NB4 (cell line): ENCODE measurements at regions not wholly inside any gene's neighbourhood (a gene's known extent, or its start where the extent isn't known, plus 50 kb on each side); places are given as distances from the start of the nearest gene placed in this dataset.

Source experiments
- DNase-seq: peaks from one replicate; pipeline ENCODE4 v3.0.0; 2010; ENCODE audit warnings: low read depth
- H3K4me3 ChIP-seq: one replicate; pipeline ENCODE4 v1.5.1; 2011; ENCODE audit warnings: mild to moderate bottlenecking, low read depth, low read length, moderate library complexity
- CTCF ChIP-seq: IDR thresholded peaks from one replicate; pipeline ENCODE4 v1.5.1; 2012; ENCODE audit warnings: low read depth, low read length
- MAX ChIP-seq: IDR thresholded peaks from 2 replicates; pipeline ENCODE4 v1.6.1; 2011; ENCODE audit warnings: low read depth, low read length
- MYC ChIP-seq: IDR thresholded peaks from 2 replicates; pipeline ENCODE4 v1.6.1; 2011; ENCODE audit warnings: low read depth, low read length
- POLR2A ChIP-seq: IDR thresholded peaks from 2 replicates; pipeline ENCODE4 v1.6.1; 2011; ENCODE audit warnings: mild to moderate bottlenecking; ENCODE audit not compliant: insufficient read length; ENCODE audit errors: extremely low read depth

DNA sequence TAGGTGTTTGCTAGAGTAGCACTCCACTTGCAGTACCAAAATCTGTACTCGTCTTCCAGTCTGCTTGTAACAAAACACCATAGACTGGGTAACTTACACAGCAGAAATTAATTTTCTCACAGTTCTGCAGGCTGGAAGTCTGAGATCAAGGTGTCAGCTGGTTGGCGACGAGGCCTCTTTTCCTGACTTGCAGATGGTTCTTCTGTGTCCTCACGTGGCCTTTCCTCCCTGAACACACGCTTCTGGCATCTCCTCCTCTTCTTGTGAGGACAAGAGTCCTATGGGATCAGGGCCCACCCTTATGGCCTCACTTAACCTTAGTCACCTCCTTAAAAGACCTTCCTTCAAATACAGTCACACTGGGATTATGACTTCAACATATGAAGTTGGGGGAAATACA is 493.5 kb upstream of the MYT1L start:
- H3K4me3 ChIP-seq, result no peak overlapping the region
- no peak for TF ChIP-seq MYC
- TF ChIP-seq CTCF, result no peak
- no peak for TF ChIP-seq POLR2A
- TF ChIP-seq MAX, result no peak
- no peak for DNase-seq

GRCh38 chr2:2823061-2823753 is 492.1 kb upstream of the MYT1L start:
- no peak overlapping the region for H3K4me3 ChIP-seq
- DNase-seq, result no peak
- no peak for TF ChIP-seq MYC
- no peak for TF ChIP-seq POLR2A
- TF ChIP-seq CTCF, result no peak
- TF ChIP-seq MAX, result no peak

- TF ChIP-seq CTCF (no peak), POLR2A (no peak), MAX (no peak), MYC (no peak)
- no peak overlapping the region for H3K4me3 ChIP-seq
- no peak for DNase-seq
These were observed 491.1 kb upstream of the MYT1L start for GRCh38 chr2:2822143-2822542.

- DNase-seq, result no peak
- TF ChIP-seq MYC (no peak), POLR2A (no peak), MAX (no peak), CTCF (no peak)
- no peak overlapping the region for H3K4me3 ChIP-seq
These were observed 481.6 kb upstream of the MYT1L start for GRCh38 chr2:2812648-2813047.

DNA sequence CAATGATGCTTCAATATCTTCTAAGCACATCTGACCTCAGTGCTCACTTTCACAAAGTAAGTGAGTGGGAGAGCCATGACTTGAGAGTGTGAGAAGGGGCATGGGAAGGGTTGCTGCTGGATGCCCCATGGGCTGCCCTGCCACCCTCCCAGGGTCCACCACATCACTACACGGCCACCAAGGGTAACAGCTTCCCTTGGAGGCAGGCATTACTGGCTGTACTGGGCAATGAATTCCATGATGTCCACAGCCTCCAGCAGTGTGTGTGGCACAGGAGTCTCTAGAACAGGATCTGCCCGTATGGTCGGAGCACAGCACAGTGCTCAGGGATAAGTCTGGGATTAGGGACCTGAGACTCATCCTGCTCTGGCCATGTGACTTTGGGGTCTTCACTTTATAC is 481.0 kb upstream of the MYT1L start:
- no peak overlapping the region for H3K4me3 ChIP-seq
- DNase-seq, result no peak
- no peak for TF ChIP-seq MAX
- TF ChIP-seq MYC, result no peak
- no peak for TF ChIP-seq CTCF
- TF ChIP-seq POLR2A, result no peak

DNA sequence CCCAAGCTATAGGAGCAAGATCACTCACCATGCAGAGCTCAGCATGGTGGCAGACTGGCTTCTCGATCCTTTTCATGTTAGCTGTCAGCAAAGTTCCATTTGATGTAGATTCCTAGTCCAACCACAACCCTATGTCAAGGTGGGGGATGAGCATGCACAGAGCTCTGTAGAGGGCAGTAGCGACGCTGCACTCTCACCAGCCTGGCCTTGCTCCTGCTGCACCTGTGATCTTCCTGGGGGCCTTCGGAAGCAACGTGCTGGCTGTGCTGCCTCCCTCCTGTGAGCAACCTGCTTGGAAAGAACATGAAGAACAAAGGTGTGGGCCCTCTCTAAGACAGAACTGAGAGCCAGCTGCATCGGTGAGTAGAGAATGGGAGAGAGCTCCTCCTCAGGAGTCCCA is 479.4 kb upstream of the MYT1L start:
- TF ChIP-seq CTCF (no peak), MAX (no peak), MYC (no peak)
- H3K4me3 ChIP-seq, result no peak overlapping the region
- no peak for DNase-seq
